GM18520 (cell line): ENCODE measurements at regions not wholly inside any gene's neighbourhood (a gene's known extent, or its start where the extent isn't known, plus 50 kb on each side); places are given as distances from the start of the nearest gene placed in this dataset.

ENCODE experiments used
- ATAC-seq: cut with Tn5 transposase; IDR thresholded peaks from one replicate; pipeline ENCODE4 v1.9.1; 2021; ENCODE audit not compliant: unreplicated experiment

DNA sequence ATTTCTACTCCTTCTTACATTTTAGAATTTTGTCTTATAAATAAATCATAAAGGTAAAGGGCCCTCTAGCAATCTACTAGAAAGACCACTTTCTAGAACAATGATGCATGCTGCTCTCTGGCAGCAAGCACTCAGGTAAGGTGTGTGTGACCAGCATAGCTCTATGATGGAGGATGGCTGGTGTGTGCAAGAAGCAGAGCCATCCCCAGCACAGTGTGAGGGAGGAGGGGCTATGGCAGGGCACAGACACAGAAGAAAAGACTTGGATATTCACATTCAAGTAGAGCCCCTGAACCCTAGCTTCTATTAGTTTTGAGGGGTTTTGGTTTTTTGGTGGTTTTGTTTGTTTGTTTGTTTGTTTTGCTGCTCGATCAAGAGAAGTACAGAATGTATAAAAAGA lies 277.1 kb upstream of the CCDC54 start:
- ATAC-seq: no peak

DNA sequence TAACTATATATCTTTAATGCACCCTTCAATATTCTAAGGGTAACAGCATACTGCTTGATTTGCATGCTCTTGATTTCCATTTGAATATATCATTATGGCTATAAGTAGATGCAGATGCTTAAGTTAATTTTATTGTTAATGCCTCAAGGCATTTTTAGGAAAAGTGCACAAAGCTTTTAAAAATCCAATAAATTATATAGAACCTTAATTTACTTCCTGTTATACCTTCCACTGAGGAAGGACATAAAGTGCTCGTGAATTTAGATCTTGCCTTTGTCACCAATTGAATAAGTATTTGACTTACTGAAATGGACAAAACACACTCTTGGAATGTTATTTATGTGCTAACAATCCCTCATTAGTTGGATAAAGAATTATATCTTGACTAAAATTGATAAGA lies 276.7 kb upstream of the CCDC54 start:
- ATAC-seq: no peak

- ATAC-seq: no peak
Observed at GRCh38 chr3:107103786-107104185, 273.5 kb upstream of the CCDC54 start.

GRCh38 chr3:107106316-107106715 lies 270.9 kb upstream of the CCDC54 start:
- ATAC-seq: no peak

DNA sequence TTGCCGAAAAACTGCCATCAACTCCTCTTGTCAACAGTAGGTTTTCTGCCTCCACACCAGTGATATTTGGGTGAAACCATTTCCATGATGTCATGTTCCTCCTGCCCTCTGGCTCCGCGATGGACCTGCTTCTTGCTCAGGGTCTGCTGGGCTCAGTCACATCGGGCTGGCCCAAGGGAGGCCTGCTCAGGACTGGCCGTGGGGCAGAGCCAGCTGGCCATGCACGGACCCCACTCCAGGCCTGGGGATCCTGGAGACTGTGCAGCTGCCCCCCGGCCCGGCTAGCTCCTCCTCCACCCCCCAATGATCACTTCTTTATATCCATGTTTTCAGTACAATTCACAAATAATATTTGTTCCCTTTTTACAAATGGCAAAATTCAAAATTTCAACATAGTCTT lies 270.3 kb upstream of the CCDC54 start:
- no peak for ATAC-seq

DNA sequence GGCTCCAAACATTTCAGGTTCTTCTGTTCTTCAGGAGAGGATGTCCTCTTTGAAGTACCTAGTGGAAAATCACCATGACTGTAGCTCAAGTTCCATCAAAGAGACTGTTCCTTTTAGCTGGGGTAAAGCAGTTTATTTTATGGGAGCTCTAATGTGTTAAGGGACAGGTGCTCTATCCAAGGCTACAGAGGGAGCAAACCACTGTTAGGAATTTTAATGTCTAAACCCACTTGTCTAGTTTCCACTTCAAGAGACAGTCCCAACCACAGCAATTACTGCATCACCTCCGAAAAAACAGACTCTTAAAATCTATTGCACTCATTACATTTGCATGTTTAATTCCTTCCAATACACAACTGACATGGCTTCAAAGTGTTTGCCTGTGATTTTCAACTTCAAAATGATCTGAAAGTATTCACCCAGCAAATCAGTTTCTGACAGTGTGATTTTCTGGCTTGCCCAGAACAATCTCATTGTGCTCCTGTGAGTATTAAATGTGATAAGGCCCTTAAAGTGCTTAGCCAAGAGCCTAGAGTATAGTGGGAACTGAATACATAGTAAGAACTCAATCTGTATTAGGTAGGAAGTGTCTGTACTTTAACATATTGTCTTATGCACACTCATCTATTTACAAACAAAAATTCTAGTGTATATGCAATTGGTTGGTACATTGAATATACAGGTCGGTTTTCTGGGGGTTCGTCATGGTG lies 266.5 kb upstream of the CCDC54 start:
- ATAC-seq: no peak

- ATAC-seq: no peak
Observed at GRCh38 chr3:107111872-107112271, 265.4 kb upstream of the CCDC54 start.

DNA sequence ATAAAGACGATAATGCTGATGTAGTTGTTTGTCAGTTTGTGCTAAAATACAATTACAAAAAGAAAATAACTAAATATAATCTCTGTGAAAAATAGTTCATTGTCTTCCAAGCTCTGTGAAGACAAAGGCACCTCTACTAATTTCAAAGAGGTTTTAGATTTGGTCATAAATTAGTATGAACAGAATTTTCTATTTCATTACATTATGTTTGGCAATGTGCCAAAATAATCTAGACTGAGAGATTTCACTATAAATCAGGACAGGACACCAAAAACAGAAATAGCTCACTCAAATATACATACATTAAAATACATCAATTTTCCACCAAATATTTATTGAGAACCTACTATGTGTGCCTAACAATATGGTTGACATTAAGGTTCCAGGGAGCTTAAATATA lies 264.9 kb upstream of the CCDC54 start:
- ATAC-seq: no peak

GRCh38 chr3:107116251-107116650 lies 261.0 kb upstream of the CCDC54 start:
- ATAC-seq: no peak

DNA sequence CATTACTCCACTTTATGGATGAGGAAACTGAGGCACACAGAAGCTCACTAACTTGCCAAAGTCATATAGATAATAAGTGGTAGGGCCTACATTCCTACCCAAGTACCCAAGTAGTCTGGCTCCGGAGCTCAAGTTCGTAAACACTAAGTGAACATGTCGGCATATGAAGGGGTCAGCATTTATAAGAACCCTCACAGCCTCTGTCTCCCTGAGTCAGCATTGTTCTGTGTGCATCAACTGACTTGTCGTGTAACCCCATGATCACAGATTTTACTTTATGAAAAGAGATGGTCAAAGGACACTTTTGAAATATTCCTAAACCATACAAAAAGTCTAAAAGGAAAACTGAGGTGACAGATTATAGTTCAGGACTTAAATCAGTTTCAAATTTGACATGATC lies 260.1 kb upstream of the CCDC54 start:
- ATAC-seq: no peak

DNA sequence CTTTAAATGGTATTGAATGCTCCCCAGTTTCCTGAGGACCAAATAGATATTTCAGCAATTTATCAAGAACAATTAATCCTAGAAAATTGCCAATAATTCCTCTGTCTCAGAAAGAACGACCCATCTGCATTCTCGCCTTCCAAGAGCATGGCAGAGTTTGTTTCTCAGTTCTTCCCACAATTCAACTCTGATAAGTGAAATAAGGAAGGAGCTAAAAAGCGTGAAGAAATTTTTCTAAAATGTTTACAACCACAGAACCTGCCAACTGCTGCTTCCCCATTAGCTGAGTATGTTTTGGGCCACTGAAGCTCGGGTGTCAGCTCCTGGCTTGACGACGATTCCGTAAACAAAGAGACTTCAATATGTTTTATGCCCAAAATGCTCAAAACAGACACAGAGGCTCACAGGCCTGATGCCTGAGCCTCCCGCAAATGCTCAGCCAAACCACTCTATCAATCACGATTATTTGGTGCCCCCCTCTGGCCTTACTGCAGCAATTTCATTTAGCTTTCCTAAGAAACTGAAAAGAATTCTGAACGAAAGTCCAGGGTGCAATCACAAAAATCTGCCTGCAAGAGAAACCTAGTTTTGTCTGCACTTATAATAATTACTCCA lies 259.2 kb upstream of the CCDC54 start:
- no peak for ATAC-seq

- no peak for ATAC-seq
Observed at GRCh38 chr3:107124885-107125284, 252.4 kb upstream of the CCDC54 start.

DNA sequence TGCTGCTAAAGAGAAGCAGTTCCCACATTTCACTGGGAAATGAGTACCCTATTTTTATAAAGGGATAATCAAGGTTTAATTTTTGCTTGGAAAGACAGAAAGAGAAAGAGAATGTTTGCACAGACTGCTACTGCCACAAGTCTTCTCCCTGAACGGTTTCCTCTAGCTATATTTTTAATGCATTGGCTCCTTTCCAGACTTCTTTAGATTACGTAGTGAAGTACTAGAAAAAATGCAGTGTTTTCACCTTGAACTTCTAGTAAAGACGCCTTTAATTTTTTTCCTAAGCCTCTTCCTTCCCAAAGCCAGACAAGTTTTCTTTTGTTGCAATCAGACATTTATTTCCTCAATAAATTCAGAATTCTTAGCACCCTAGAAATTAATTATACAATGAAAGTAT lies 248.3 kb upstream of the CCDC54 start:
- no peak for ATAC-seq

- no peak for ATAC-seq
Observed at GRCh38 chr3:107130089-107130700, 247.0 kb upstream of the CCDC54 start.

DNA sequence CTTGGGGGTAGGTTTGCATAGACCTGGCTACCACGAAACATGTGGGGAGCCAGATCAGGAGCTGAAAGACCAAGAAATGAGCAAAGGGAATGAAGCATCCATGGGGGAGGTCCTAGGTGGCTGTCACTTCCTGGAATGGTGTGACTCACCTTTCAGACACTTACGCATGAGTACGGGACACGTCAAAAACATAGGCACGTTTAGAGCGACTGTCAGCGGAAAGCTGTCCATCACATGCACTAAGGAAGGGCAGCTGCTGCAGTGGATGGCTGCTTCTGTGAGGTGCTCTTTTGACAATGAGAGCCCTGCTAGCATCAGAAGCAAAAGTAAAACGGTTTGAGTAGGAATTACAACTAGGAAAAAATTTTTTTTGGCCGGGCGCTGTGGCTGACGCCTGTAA lies 244.6 kb upstream of the CCDC54 start:
- ATAC-seq: no peak

GRCh38 chr3:107133891-107134290 lies 243.3 kb upstream of the CCDC54 start:
- no peak for ATAC-seq

- ATAC-seq: no peak
Observed at GRCh38 chr3:107142171-107142570, 235.1 kb upstream of the CCDC54 start.

- ATAC-seq: no peak
Observed at GRCh38 chr3:107142786-107143575, 234.3 kb upstream of the CCDC54 start.

DNA sequence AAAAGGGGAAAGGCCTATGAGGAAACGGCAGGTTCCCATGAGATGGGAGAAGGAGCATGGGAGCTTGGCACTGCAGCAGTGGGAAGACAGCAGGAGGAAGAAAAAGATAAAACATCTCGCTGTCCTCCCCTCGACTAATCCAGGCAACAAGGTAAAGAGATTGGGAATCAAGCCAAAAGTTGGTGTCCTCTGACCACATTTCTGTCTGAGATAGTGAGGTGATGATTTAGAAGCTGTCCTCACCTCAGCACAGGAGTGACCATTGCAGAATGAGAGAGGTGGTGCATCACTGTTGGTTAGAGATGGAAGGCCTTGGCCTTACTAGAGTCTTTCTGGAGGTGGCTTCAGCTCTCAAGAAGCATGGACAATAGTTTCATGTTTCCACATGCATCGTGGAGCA lies 226.6 kb upstream of the CCDC54 start:
- no peak for ATAC-seq

- ATAC-seq: no peak
Observed at GRCh38 chr3:107153981-107154380, 223.3 kb upstream of the CCDC54 start.

- no peak for ATAC-seq
Observed at GRCh38 chr3:107172411-107172810, 204.8 kb upstream of the CCDC54 start.

GRCh38 chr3:107184375-107184774 lies 192.9 kb upstream of the CCDC54 start:
- ATAC-seq: no peak
